Epithelial cell of esophagus (primary cell): ENCODE measurements at regions not wholly inside any gene's neighbourhood (a gene's known extent, or its start where the extent isn't known, plus 50 kb on each side); places are given as distances from the start of the nearest gene placed in this dataset.

Source experiments
- DNase-seq: peaks from one replicate; pipeline ENCODE4 v3.0.0; 2010; ENCODE audit warnings: low read depth
- H3K4me3 ChIP-seq: 2 replicates; pipeline ENCODE4 v1.5.1; 2011; ENCODE audit warnings: mild to moderate bottlenecking, low read length, control low read depth
- TF ChIP-seq, protein P1 (sequence below): IDR thresholded peaks from 2 replicates; pipeline ENCODE4 v1.5.1; 2011; ENCODE audit warnings: low read depth, mild to moderate bottlenecking, low read length, control low read depth, inconsistent platforms; ENCODE audit not compliant: insufficient read depth; ENCODE audit errors: missing control alignments

DNA sequence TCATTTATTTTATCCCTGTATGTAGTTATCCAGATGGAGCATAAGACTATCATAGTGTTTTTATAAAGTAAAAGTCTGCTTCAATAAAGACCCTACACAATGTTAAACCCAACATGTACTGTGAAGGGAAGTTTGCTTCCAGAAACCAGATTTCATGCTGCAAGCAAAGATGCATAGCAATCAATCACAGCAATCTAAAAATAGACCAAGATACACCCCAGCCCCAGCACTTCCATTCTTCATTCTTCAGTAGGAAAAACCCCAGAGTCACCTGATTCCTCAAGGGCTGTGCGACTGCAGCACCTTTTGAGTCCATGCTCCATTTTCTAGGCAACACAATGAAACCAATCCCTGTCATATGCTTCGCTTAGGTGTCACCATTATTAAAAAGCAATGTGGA lies 66.9 kb upstream of the PDE1C start:
- no peak for DNase-seq
- no peak overlapping the region for H3K4me3 ChIP-seq
- TF ChIP-seq, protein P1, sequence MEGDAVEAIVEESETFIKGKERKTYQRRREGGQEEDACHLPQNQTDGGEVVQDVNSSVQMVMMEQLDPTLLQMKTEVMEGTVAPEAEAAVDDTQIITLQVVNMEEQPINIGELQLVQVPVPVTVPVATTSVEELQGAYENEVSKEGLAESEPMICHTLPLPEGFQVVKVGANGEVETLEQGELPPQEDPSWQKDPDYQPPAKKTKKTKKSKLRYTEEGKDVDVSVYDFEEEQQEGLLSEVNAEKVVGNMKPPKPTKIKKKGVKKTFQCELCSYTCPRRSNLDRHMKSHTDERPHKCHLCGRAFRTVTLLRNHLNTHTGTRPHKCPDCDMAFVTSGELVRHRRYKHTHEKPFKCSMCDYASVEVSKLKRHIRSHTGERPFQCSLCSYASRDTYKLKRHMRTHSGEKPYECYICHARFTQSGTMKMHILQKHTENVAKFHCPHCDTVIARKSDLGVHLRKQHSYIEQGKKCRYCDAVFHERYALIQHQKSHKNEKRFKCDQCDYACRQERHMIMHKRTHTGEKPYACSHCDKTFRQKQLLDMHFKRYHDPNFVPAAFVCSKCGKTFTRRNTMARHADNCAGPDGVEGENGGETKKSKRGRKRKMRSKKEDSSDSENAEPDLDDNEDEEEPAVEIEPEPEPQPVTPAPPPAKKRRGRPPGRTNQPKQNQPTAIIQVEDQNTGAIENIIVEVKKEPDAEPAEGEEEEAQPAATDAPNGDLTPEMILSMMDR, result no peak

DNA sequence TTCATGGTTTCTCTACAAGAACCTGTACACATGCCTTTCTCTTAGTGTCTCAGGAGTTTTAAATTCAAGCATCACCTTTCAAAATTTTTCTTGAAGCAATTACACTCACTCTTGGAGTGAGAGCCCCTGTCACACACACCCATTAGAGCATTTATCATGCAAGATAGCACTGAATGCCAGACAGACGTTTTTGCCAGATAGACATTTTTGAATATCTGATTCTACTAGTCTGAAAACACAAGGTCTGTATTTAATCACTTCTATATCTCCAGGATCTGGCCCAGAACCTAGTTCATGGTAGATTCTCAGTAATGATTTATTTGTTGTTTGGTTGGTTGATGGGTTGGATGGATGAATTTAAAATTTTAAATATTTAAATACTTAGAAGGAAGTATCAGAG lies 60.9 kb upstream of the PDE1C start:
- DNase-seq, result no peak
- no peak overlapping the region for H3K4me3 ChIP-seq
- TF ChIP-seq, protein P1, result no peak

DNA sequence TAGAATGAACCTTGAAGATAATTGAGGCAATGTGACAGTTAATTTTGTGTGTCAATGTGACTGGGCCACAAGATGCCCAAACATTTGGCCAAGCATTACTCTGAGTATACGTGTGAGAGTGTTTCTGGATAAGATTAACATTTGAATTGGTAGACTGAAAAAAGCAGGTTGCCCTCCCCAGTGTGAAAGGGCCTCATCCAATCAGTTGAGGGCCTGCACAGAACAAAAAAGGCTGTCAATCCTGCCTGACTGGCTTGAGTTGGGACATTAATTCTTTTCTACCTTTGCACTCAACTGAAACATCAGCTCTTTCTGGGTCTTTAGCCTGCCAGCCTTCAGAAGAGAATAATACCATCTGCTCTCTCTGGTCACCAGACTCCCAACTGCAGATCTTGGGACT lies 56.6 kb upstream of the PDE1C start:
- no peak for DNase-seq
- TF ChIP-seq, protein P1, result no peak
- no peak overlapping the region for H3K4me3 ChIP-seq
